GM12872 (cell line): ENCODE measurements at regions not wholly inside any gene's neighbourhood (a gene's known extent, or its start where the extent isn't known, plus 50 kb on each side); places are given as distances from the start of the nearest gene placed in this dataset.

Experiments used
- CTCF ChIP-seq: IDR thresholded peaks from 3 replicates; pipeline ENCODE4 v1.5.1; 2011; ENCODE audit warnings: low read depth, mild to moderate bottlenecking, low read length, moderate library complexity; ENCODE audit not compliant: insufficient read depth

- no peak for TF ChIP-seq CTCF
Observed at GRCh38 chr1:29697391-29697780, 461.1 kb downstream of the PTPRU start.

GRCh38 chr1:29696656-29697390 is 460.5 kb downstream of the PTPRU start:
- no peak for TF ChIP-seq CTCF

- no peak for TF ChIP-seq CTCF
Observed at GRCh38 chr1:29695803-29696202, 459.5 kb downstream of the PTPRU start.

- TF ChIP-seq CTCF = no peak
Observed at GRCh38 chr1:29695036-29695435, 458.7 kb downstream of the PTPRU start.

- TF ChIP-seq CTCF = no peak
Observed at GRCh38 chr1:29691499-29691898, 455.2 kb downstream of the PTPRU start.

- TF ChIP-seq CTCF = no peak
Observed at GRCh38 chr1:29690156-29690555, 453.8 kb downstream of the PTPRU start.

- 0 out of 3 replicates have a peak, but pooled peaks have one; percentile 9 for TF ChIP-seq CTCF
Observed at GRCh38 chr1:29689372-29690030, 453.2 kb downstream of the PTPRU start.
